Hematopoietic multipotent progenitor cell treated with erythropoietin and hydrocortisone succinate and interleukin-3 and kit ligand, for 4 days (in vitro differentiated cells): ENCODE measurements at regions not wholly inside any gene's neighbourhood (a gene's known extent, or its start where the extent isn't known, plus 50 kb on each side); places are given as distances from the start of the nearest gene placed in this dataset.
A peak's percentile ranks its signal among the peaks of the same experiment; 100 is the strongest.

Experiments used
- DNase-seq: peaks from one replicate; pipeline ENCODE4 v3.0.0-alpha.2; 2015

GRCh38 chr2:19776941-19777514, 124.8 kb downstream of the TTC32 start:
- DNase-seq: peak; percentile 3

- DNase-seq: no peak
Observed at GRCh38 chr2:19775838-19776237, 125.9 kb downstream of the TTC32 start.

GRCh38 chr2:19775315-19775714, 126.5 kb downstream of the TTC32 start:
- DNase-seq: no peak

GRCh38 chr2:19774805-19775176, 127.0 kb downstream of the TTC32 start:
- DNase-seq: no peak

- no peak for DNase-seq
Observed at GRCh38 chr2:19772981-19773380, 128.8 kb downstream of the TTC32 start.

GRCh38 chr2:19769513-19769912, 132.3 kb downstream of the TTC32 start:
- DNase-seq: peak; percentile 38

- no peak for DNase-seq
Observed at GRCh38 chr2:19767899-19768298, 133.9 kb downstream of the TTC32 start.

- DNase-seq: no peak
Observed at GRCh38 chr2:19764998-19765397, 136.8 kb downstream of the TTC32 start.

GRCh38 chr2:19763731-19764130, 138.1 kb downstream of the TTC32 start:
- no peak for DNase-seq

- DNase-seq: no peak
Observed at GRCh38 chr2:19762959-19763605, 138.7 kb downstream of the TTC32 start.

GRCh38 chr2:19762142-19762541, 139.6 kb downstream of the TTC32 start:
- no peak for DNase-seq

- no peak for DNase-seq
Observed at GRCh38 chr2:19759880-19760279, 141.9 kb downstream of the TTC32 start.

GRCh38 chr2:19758658-19759057, 143.1 kb downstream of the TTC32 start:
- no peak for DNase-seq

GRCh38 chr2:19757586-19757985, 144.2 kb downstream of the TTC32 start:
- no peak for DNase-seq

- no peak for DNase-seq
Observed at GRCh38 chr2:19754907-19755306, 146.9 kb downstream of the TTC32 start.

GRCh38 chr2:19753818-19754217, 148.0 kb downstream of the TTC32 start:
- DNase-seq: no peak

- DNase-seq: no peak
Observed at GRCh38 chr2:19753314-19753713, 148.5 kb downstream of the TTC32 start.

- DNase-seq: no peak
Observed at GRCh38 chr2:19752500-19752899, 149.3 kb downstream of the TTC32 start.

- DNase-seq: no peak
Observed at GRCh38 chr2:19751631-19752030, 150.2 kb downstream of the TTC32 start.

GRCh38 chr2:19750136-19750535, 151.6 kb downstream of the TTC32 start:
- no peak for DNase-seq

GRCh38 chr2:19749507-19749836, 152.3 kb downstream of the TTC32 start:
- DNase-seq: no peak

- no peak for DNase-seq
Observed at GRCh38 chr2:19748711-19749506, 152.9 kb downstream of the TTC32 start.

GRCh38 chr2:19748073-19748375, 153.8 kb downstream of the TTC32 start:
- DNase-seq: no peak

GRCh38 chr2:19747310-19748072, 154.3 kb downstream of the TTC32 start:
- no peak for DNase-seq
